ENCODE measurements at regions not wholly inside any gene's neighbourhood (a gene's known extent, or its start where the extent isn't known, plus 50 kb on each side); places are given as distances from the start of the nearest gene placed in this dataset.
"Not testable (repeated sequence)": the region's sequence is repeated elsewhere in the genome, so short reads cannot be mapped to it uniquely, and the experiment has no call there.

GRCh38 chr4:17008834-17009345 lies 110.4 kb upstream of the LDB2 start:
- no peak overlapping the region for H4K91ac ChIP-seq (ENCODE audit: low read length)
- no peaks in the 10 kb centered on the region for H3K27me3 ChIP-seq (ENCODE audit: control insufficient read depth in 1 of 2, insufficient read depth in 1 of 2, low read length in 2 of 2)
- H3K4me1 ChIP-seq (ENCODE audit: control insufficient read depth, insufficient read depth, low read depth, low read length), result no peaks in the 10 kb centered on the region
- no peak overlapping the region for H3K27ac ChIP-seq (ENCODE audit: low read length, poor library complexity, severe bottlenecking)
- H2AK5ac ChIP-seq (ENCODE audit: low read length, severe bottlenecking), result no peak overlapping the region
- H2BK15ac ChIP-seq (ENCODE audit: low read depth, poor library complexity, severe bottlenecking), result no peak overlapping the region
- no peak overlapping the region for H2BK12ac ChIP-seq (ENCODE audit: low read length in 2 of 2)
- no peak for DNase-seq
- H3K4me3 ChIP-seq (ENCODE audit: insufficient read depth in 1 of 2, low read depth in 1 of 2, low read length in 2 of 2), result no peak overlapping the region
- no peak overlapping the region for H3K23ac ChIP-seq (ENCODE audit: low read length in 2 of 2)
- H3K9me3 ChIP-seq (ENCODE audit: control insufficient read depth, low read length), result no peaks in the 10 kb centered on the region
- no peak overlapping the region for H3K14ac ChIP-seq (ENCODE audit: low read length in 2 of 2)
- no peak overlapping the region for H2BK120ac ChIP-seq (ENCODE audit: low read depth, low read length)
- WGBS, result no CpG with 5 or more reads among the region's 2 CpGs
- H3K4ac ChIP-seq (ENCODE audit: low read depth in 1 of 2, low read length in 2 of 2), result no peak overlapping the region
- H3K36me3 ChIP-seq (ENCODE audit: control insufficient read depth in 1 of 2, insufficient read depth in 2 of 2, low read depth in 1 of 2, low read length in 2 of 2), result no peaks in the 10 kb centered on the region
- no peak overlapping the region for H2AFZ ChIP-seq (ENCODE audit: low read depth, low read length)
- H2BK5ac ChIP-seq (ENCODE audit: low read depth, low read length, poor library complexity, severe bottlenecking), result no peak overlapping the region
- H3K18ac ChIP-seq (ENCODE audit: low read depth in 1 of 2, low read length in 2 of 2), result no peak overlapping the region
- H3K4me2 ChIP-seq (ENCODE audit: low read length, poor library complexity, severe bottlenecking), result no peak overlapping the region
- no peak overlapping the region for H4K8ac ChIP-seq (ENCODE audit: low read length)
- no peaks in the 10 kb centered on the region for H3K79me1 ChIP-seq (replicated peaks; ENCODE audit: low read length, poor library complexity, severe bottlenecking)
- no peak overlapping the region for H3K9ac ChIP-seq (ENCODE audit: low read length)

- H3K23ac ChIP-seq (ENCODE audit: low read length in 2 of 2); H3K27me3 ChIP-seq (ENCODE audit: control insufficient read depth in 1 of 2, insufficient read depth in 1 of 2, low read length in 2 of 2); H2BK15ac ChIP-seq (ENCODE audit: low read depth, poor library complexity, severe bottlenecking); DNase-seq; H3K36me3 ChIP-seq (ENCODE audit: control insufficient read depth in 1 of 2, insufficient read depth in 2 of 2, low read depth in 1 of 2, low read length in 2 of 2); H2AFZ ChIP-seq (ENCODE audit: low read depth, low read length); H2BK12ac ChIP-seq (ENCODE audit: low read length in 2 of 2); H4K91ac ChIP-seq (ENCODE audit: low read length); H3K4me2 ChIP-seq (ENCODE audit: low read length, poor library complexity, severe bottlenecking); H3K9ac ChIP-seq (ENCODE audit: low read length); H3K27ac ChIP-seq (ENCODE audit: low read length, poor library complexity, severe bottlenecking); H4K8ac ChIP-seq (ENCODE audit: low read length); H3K14ac ChIP-seq (ENCODE audit: low read length in 2 of 2); H2BK120ac ChIP-seq (ENCODE audit: low read depth, low read length); H3K4me1 ChIP-seq (ENCODE audit: control insufficient read depth, insufficient read depth, low read depth, low read length); H3K9me3 ChIP-seq (ENCODE audit: control insufficient read depth, low read length); H3K4me3 ChIP-seq (ENCODE audit: insufficient read depth in 1 of 2, low read depth in 1 of 2, low read length in 2 of 2); H3K79me1 ChIP-seq (replicated peaks; ENCODE audit: low read length, poor library complexity, severe bottlenecking); H3K4ac ChIP-seq (ENCODE audit: low read depth in 1 of 2, low read length in 2 of 2); H3K18ac ChIP-seq (ENCODE audit: low read depth in 1 of 2, low read length in 2 of 2); H2BK5ac ChIP-seq (ENCODE audit: low read depth, low read length, poor library complexity, severe bottlenecking); H2AK5ac ChIP-seq (ENCODE audit: low read length, severe bottlenecking): not testable (repeated sequence)
- 73% methylated on average over 15 of the region's 16 CpGs for WGBS
Observed at GRCh38 chr4:17003606-17004392, 105.4 kb upstream of the LDB2 start.

- no peak overlapping the region for H3K9ac ChIP-seq (ENCODE audit: low read length)
- H3K27ac ChIP-seq (ENCODE audit: low read length, poor library complexity, severe bottlenecking), result no peak overlapping the region
- no peak overlapping the region for H2BK15ac ChIP-seq (ENCODE audit: low read depth, poor library complexity, severe bottlenecking)
- H2BK12ac ChIP-seq (ENCODE audit: low read length in 2 of 2), result no peak overlapping the region
- no peak overlapping the region for H3K4me2 ChIP-seq (ENCODE audit: low read length, poor library complexity, severe bottlenecking)
- no peaks in the 10 kb centered on the region for H3K27me3 ChIP-seq (ENCODE audit: control insufficient read depth in 1 of 2, insufficient read depth in 1 of 2, low read length in 2 of 2)
- no peak overlapping the region for H4K8ac ChIP-seq (ENCODE audit: low read length)
- H2BK120ac ChIP-seq (ENCODE audit: low read depth, low read length), result no peak overlapping the region
- H3K9me3 ChIP-seq (ENCODE audit: control insufficient read depth, low read length), result no peaks in the 10 kb centered on the region
- no peak overlapping the region for H3K4me3 ChIP-seq (ENCODE audit: insufficient read depth in 1 of 2, low read depth in 1 of 2, low read length in 2 of 2)
- no peak overlapping the region for H2AK5ac ChIP-seq (ENCODE audit: low read length, severe bottlenecking)
- no peak overlapping the region for H3K18ac ChIP-seq (ENCODE audit: low read depth in 1 of 2, low read length in 2 of 2)
- no peaks in the 10 kb centered on the region for H3K4me1 ChIP-seq (ENCODE audit: control insufficient read depth, insufficient read depth, low read depth, low read length)
- no peak overlapping the region for H3K4ac ChIP-seq (ENCODE audit: low read depth in 1 of 2, low read length in 2 of 2)
- H2BK5ac ChIP-seq (ENCODE audit: low read depth, low read length, poor library complexity, severe bottlenecking), result no peak overlapping the region
- no peak overlapping the region for H4K91ac ChIP-seq (ENCODE audit: low read length)
- no peak overlapping the region for H2AFZ ChIP-seq (ENCODE audit: low read depth, low read length)
- H3K36me3 ChIP-seq (ENCODE audit: control insufficient read depth in 1 of 2, insufficient read depth in 2 of 2, low read depth in 1 of 2, low read length in 2 of 2), result no peaks in the 10 kb centered on the region
- H3K14ac ChIP-seq (ENCODE audit: low read length in 2 of 2), result no peak overlapping the region
- 0% methylated on average over 1 of the region's 1 CpG for WGBS
- H3K23ac ChIP-seq (ENCODE audit: low read length in 2 of 2), result no peak overlapping the region
- DNase-seq, result no peak
- no peaks in the 10 kb centered on the region for H3K79me1 ChIP-seq (replicated peaks; ENCODE audit: low read length, poor library complexity, severe bottlenecking)
Observed at GRCh38 chr4:16995451-16995850, 97.0 kb upstream of the LDB2 start.

- Histone ChIP-seq H3K27ac (ENCODE audit: low read length, poor library complexity, severe bottlenecking) (no peak overlapping the region), H3K27me3 (ENCODE audit: control insufficient read depth in 1 of 2, insufficient read depth in 1 of 2, low read length in 2 of 2) (no peaks in the 10 kb centered on the region), H2AK5ac (ENCODE audit: low read length, severe bottlenecking) (no peak overlapping the region), H2BK5ac (ENCODE audit: low read depth, low read length, poor library complexity, severe bottlenecking) (no peak overlapping the region), H3K4me3 (ENCODE audit: insufficient read depth in 1 of 2, low read depth in 1 of 2, low read length in 2 of 2) (no peak overlapping the region), H2BK15ac (ENCODE audit: low read depth, poor library complexity, severe bottlenecking) (no peak overlapping the region), H4K8ac (ENCODE audit: low read length) (no peak overlapping the region), H3K9ac (ENCODE audit: low read length) (no peak overlapping the region), H3K9me3 (ENCODE audit: control insufficient read depth, low read length) (no peaks in the 10 kb centered on the region), H3K14ac (ENCODE audit: low read length in 2 of 2) (no peak overlapping the region), H3K4me1 (ENCODE audit: control insufficient read depth, insufficient read depth, low read depth, low read length) (no peaks in the 10 kb centered on the region), H3K4ac (ENCODE audit: low read depth in 1 of 2, low read length in 2 of 2) (no peak overlapping the region), H2BK12ac (ENCODE audit: low read length in 2 of 2) (no peak overlapping the region), H3K79me1 (replicated peaks; ENCODE audit: low read length, poor library complexity, severe bottlenecking) (no peaks in the 10 kb centered on the region), H4K91ac (ENCODE audit: low read length) (no peak overlapping the region), H3K4me2 (ENCODE audit: low read length, poor library complexity, severe bottlenecking) (no peak overlapping the region), H3K23ac (ENCODE audit: low read length in 2 of 2) (no peak overlapping the region), H3K36me3 (ENCODE audit: control insufficient read depth in 1 of 2, insufficient read depth in 2 of 2, low read depth in 1 of 2, low read length in 2 of 2) (no peaks in the 10 kb centered on the region), H3K18ac (ENCODE audit: low read depth in 1 of 2, low read length in 2 of 2) (no peak overlapping the region), H2BK120ac (ENCODE audit: low read depth, low read length) (no peak overlapping the region), H2AFZ (ENCODE audit: low read depth, low read length) (no peak overlapping the region)
- 28% methylated on average over 5 of the region's 5 CpGs for WGBS
- DNase-seq, result no peak
Observed at GRCh38 chr4:16993956-16994840, 95.8 kb upstream of the LDB2 start.

Data from mesenchymal stem cell (in vitro differentiated cells and primary cell).